Loucy (cell line): ENCODE measurements at regions not wholly inside any gene's neighbourhood (a gene's known extent, or its start where the extent isn't known, plus 50 kb on each side); places are given as distances from the start of the nearest gene placed in this dataset.

Experiments
- H2AFZ ChIP-seq: fragments of 200-600 bp; sonication (generic); 2 replicates; pipeline ENCODE4 v1.6.0; 2016; ENCODE audit warnings: antibody characterized with exemption, mild to moderate bottlenecking, low read length, moderate library complexity
- H3F3A ChIP-seq: fragments of 200-600 bp; 2 replicates; pipeline ENCODE4 v1.6.0; 2016; ENCODE audit warnings: antibody characterized with exemption, low read depth, mild to moderate bottlenecking
- H3K27me3 ChIP-seq: fragments of 200-600 bp; sonication (generic); 2 replicates; pipeline ENCODE4 v1.6.1; 2014; ENCODE audit warnings: low read length, mild to moderate bottlenecking; ENCODE audit not compliant: insufficient read depth, poor library complexity, severe bottlenecking
- H3K36me3 ChIP-seq: fragments of 200-600 bp; sonication (generic); 2 replicates; pipeline ENCODE4 v1.6.1; 2016; ENCODE audit warnings: low read length; ENCODE audit not compliant: insufficient read depth
- H3K4me1 ChIP-seq: fragments of 200-600 bp; sonication (generic); 2 replicates; pipeline ENCODE4 v1.5.1; 2014; ENCODE audit warnings: low read length, mild to moderate bottlenecking; ENCODE audit not compliant: insufficient read depth, poor library complexity, severe bottlenecking
- H3K4me2 ChIP-seq: fragments of 200-600 bp; sonication (generic); 2 replicates; pipeline ENCODE4 v1.6.0; 2014; ENCODE audit warnings: antibody characterized with exemption, low read length, low read depth, mild to moderate bottlenecking; ENCODE audit not compliant: poor library complexity, severe bottlenecking
- H3K4me3 ChIP-seq: fragments of 200-600 bp; sonication (generic); 2 replicates; pipeline ENCODE4 v1.5.1; 2014; ENCODE audit warnings: low read length, mild to moderate bottlenecking, mixed read lengths; ENCODE audit not compliant: poor library complexity, severe bottlenecking
- H3K79me2 ChIP-seq: fragments of 200-600 bp; sonication (generic); 2 replicates; pipeline ENCODE4 v1.6.1; 2014; ENCODE audit warnings: low read length; ENCODE audit not compliant: insufficient read depth
- H3K9ac ChIP-seq: fragments of 200-600 bp; sonication (generic); 2 replicates; pipeline ENCODE4 v1.6.0; 2014; ENCODE audit warnings: mild to moderate bottlenecking, low read depth, low read length, moderate library complexity; ENCODE audit not compliant: poor library complexity, severe bottlenecking
- H3K9me2 ChIP-seq: fragments of 200-600 bp; sonication (generic); replicated peaks from 2 replicates; pipeline ENCODE4 v1.6.1; 2016; ENCODE audit warnings: low read depth, low read length, mixed read lengths
- H3K9me3 ChIP-seq: fragments of 200-600 bp; sonication (generic); 2 replicates; pipeline ENCODE4 v1.6.1; 2014; ENCODE audit warnings: mild to moderate bottlenecking, antibody characterized with exemption, low read length, low read depth; ENCODE audit not compliant: insufficient read depth
- H4K20me1 ChIP-seq: fragments of 200-600 bp; sonication (generic); 2 replicates; pipeline ENCODE4 v1.6.0; 2014; ENCODE audit warnings: antibody characterized with exemption, low read length, mild to moderate bottlenecking; ENCODE audit not compliant: insufficient read depth, poor library complexity, severe bottlenecking
- EZH2phosphoT487 ChIP-seq: fragments of 200-600 bp; IDR thresholded peaks from 2 replicates; pipeline ENCODE4 v1.6.1; 2018; ENCODE audit warnings: antibody characterized with exemption, mild to moderate bottlenecking, moderate library complexity, borderline replicate concordance
- TF ChIP-seq, protein P1 (sequence below): fragments of 200-600 bp; sonication (generic); conservative IDR thresholded peaks from 2 replicates; pipeline ENCODE4 v1.5.1; 2014; ENCODE audit warnings: mild to moderate bottlenecking, antibody characterized with exemption, low read length

DNA sequence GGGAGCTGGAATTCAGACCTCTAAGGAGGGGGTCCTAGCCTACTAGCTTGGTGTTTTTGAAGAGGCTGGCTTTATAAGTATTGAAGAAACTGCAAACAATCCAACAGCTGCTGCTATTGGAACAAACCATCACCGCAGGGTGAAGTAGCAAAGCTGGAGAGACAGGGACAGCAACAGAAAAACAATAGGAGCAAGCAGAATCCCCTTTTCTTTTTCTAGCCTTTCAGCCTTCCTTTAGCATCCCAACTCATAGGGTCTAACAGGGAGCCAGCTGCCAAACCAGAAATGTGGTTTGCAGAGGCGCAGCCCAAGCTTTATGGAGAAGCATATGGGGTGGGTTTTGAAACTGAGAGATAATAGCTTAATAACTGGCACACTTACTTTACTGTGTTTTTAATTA lies 106.2 kb upstream of the CHMP2B start:
- Histone ChIP-seq H2AFZ (no peak overlapping the region), H3K27me3 (no peaks in the 10 kb centered on the region), H3K79me2 (no peaks in the 10 kb centered on the region), H3K9ac (no peak overlapping the region), H3K9me3 (no peaks in the 10 kb centered on the region), H3K4me3 (no peak overlapping the region), H3K4me1 (no peaks in the 10 kb centered on the region), H4K20me1 (no peaks in the 10 kb centered on the region), H3K9me2 (no peaks in the 10 kb centered on the region), H3K36me3 (no peaks in the 10 kb centered on the region), H3F3A (no peaks in the 10 kb centered on the region), H3K4me2 (no peak overlapping the region)
- TF ChIP-seq, protein P1, sequence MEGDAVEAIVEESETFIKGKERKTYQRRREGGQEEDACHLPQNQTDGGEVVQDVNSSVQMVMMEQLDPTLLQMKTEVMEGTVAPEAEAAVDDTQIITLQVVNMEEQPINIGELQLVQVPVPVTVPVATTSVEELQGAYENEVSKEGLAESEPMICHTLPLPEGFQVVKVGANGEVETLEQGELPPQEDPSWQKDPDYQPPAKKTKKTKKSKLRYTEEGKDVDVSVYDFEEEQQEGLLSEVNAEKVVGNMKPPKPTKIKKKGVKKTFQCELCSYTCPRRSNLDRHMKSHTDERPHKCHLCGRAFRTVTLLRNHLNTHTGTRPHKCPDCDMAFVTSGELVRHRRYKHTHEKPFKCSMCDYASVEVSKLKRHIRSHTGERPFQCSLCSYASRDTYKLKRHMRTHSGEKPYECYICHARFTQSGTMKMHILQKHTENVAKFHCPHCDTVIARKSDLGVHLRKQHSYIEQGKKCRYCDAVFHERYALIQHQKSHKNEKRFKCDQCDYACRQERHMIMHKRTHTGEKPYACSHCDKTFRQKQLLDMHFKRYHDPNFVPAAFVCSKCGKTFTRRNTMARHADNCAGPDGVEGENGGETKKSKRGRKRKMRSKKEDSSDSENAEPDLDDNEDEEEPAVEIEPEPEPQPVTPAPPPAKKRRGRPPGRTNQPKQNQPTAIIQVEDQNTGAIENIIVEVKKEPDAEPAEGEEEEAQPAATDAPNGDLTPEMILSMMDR = no peak
- no peak for TF ChIP-seq EZH2phosphoT487

DNA sequence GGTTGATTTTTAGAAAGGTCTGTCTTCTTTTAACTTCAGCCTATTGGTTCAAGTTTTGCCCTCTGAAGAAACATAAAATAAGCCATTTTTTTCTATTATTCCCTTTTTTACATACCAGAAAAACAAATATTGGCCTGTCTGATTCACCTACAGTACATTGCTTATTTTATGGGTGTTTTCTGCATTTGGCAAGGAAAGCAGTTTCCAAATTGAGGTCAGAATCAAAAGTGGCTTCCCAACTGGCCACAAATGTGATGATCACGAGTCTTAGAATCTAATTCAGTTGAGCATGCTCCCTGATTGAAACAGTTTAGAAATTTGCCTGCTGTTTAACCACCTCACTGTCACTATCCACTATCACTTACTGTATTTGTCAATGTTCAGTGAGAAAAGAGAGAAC lies 106.9 kb upstream of the CHMP2B start:
- Histone ChIP-seq H4K20me1 (no peaks in the 10 kb centered on the region), H3K9me2 (no peaks in the 10 kb centered on the region), H3K4me1 (no peaks in the 10 kb centered on the region), H3K79me2 (no peaks in the 10 kb centered on the region), H3K27me3 (no peaks in the 10 kb centered on the region), H3K4me3 (no peak overlapping the region), H3K36me3 (no peaks in the 10 kb centered on the region), H3K9ac (no peak overlapping the region), H3K4me2 (no peak overlapping the region), H3F3A (no peaks in the 10 kb centered on the region), H3K9me3 (no peaks in the 10 kb centered on the region), H2AFZ (no peak overlapping the region)
- TF ChIP-seq EZH2phosphoT487 = no peak
- TF ChIP-seq, protein P1 = no peak

DNA sequence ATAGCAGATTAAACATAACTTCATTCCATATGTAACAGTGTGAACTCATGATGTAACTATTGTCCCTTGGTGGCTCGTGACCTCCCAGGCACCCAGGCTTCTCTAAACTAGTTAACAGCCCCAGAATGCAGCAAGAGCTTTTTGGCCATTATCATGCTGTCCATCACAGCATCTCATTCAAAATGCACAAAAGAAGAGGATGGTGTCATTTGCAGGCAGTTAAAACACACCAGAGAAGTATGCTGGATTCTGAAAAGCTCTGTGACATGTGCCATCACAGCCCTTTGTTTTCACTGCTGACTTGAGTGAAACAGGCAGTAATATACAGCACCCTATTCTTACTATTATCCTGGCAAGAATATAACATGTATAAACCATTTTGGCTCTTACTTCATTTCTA lies 117.6 kb upstream of the CHMP2B start:
- Histone ChIP-seq H3K27me3 (no peaks in the 10 kb centered on the region), H3F3A (no peaks in the 10 kb centered on the region), H3K4me1 (no peaks in the 10 kb centered on the region), H3K4me3 (no peak overlapping the region), H3K9me2 (no peaks in the 10 kb centered on the region), H3K36me3 (no peaks in the 10 kb centered on the region), H4K20me1 (no peaks in the 10 kb centered on the region), H3K9ac (no peak overlapping the region), H3K4me2 (no peak overlapping the region), H3K9me3 (no peaks in the 10 kb centered on the region), H3K79me2 (no peaks in the 10 kb centered on the region), H2AFZ (no peak overlapping the region)
- TF ChIP-seq, protein P1 = no peak
- TF ChIP-seq EZH2phosphoT487 = no peak
